CD4-positive, alpha-beta T cell treated with Interleukin-21 for 1 hour (primary cell): ENCODE measurements at regions not wholly inside any gene's neighbourhood (a gene's known extent, or its start where the extent isn't known, plus 50 kb on each side); places are given as distances from the start of the nearest gene placed in this dataset.
"Not testable (repeated sequence)": the region's sequence is repeated elsewhere in the genome, so short reads cannot be mapped to it uniquely, and the experiment has no call there.

Experiments
- DNase-seq: peaks from one replicate; pipeline ENCODE4 v3.0.0-alpha.2; 2020

GRCh38 chr7:32816409-32816948, 75.1 kb downstream of the KBTBD2 start:
- DNase-seq, result not testable (repeated sequence)

DNA sequence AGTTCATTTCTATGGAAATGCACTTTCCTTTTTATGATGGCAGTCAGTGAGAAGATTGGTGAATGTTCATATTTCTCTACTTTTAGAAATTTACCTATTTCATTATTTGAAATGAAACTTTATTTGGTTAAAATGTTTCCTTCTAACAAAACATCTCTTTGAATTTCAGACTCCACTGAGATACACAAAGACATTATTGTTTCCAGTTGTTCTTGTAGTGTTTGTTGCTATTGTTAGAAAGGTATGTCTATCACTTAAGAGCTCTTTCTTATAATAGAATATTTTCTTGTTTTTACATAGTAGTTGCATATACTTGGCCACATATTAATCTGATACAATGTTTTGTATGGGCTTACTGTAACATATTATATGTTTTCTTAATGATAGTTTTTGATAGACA, 76.8 kb downstream of the KBTBD2 start:
- not testable (repeated sequence) for DNase-seq

- DNase-seq, result no peak
Measured at GRCh38 chr7:32809871-32810270, 81.7 kb downstream of the KBTBD2 start.

DNA sequence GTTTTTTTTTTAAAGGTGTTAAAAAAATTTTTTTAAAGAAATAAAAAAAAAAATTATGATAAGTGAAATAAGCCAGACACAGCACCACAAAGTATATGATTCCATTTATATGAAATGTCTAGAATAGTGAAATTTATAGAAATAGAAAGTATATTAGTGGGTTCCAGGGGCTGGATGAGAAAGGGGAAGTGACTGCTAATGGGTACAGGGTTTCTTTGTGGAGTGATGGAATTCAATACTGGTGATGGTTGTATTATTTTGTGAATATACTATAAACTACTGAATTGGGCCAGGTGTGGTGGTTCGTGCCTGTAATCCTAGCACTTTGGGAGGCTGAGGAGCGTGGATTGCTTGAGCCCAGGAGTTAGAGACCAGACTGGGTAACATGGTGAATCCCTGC, 82.2 kb downstream of the KBTBD2 start:
- no peak for DNase-seq

- no peak for DNase-seq
Measured at GRCh38 chr7:32803406-32804141, 88.0 kb downstream of the KBTBD2 start.

- DNase-seq, result no peak
Measured at GRCh38 chr7:32802305-32802910, 89.2 kb downstream of the KBTBD2 start.

DNA sequence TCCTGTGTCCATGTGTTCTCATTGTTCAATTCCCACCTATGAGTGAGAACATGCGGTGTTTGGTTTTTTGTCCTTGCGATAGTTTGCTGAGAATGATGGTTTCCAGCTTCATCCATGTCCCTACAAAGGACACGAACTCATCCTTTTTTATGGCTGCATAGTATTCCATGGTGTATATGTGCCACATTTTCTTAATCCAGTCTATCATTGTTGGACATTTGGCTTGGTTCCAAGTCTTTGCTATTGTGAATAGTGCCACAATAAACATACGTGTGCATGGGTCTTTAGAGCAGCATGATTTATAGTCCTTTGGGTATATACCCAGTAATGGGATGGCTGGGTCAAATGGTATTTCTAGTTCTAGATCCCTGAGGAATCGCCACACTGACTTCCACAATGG, 98.5 kb downstream of the KBTBD2 start:
- not testable (repeated sequence) for DNase-seq

DNA sequence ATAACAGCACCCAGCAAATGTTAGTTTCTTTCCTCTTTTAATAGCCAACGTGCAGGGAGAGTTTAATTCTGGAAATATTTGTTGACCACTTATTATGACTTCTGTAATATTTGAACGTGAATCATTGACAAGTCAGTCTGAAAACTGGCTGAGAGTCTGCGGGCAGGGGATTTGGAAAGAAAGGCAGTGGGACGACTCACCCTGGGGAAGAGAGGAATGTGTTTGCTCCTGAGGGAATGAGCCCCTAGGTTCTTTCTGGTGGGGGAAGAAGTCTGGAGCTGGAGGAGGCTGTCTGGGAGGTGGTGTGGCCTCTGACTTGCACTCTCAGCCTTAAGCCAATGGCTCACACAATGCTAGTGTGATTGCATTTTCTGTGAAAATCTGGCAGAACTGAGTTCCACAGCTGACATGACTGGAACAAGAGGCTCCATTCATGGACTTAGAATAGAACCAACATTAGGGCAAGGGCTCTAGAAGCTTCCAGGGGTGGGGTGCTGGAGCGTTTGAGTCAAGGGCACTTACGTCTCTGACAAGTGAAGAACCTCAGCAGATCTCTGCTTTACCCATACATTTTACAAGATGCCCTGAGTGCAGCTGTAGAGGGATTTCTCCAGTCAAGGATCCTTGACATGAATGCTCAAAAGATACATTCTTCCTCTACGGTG, 100.7 kb downstream of the KBTBD2 start:
- DNase-seq, result not testable (repeated sequence)

DNA sequence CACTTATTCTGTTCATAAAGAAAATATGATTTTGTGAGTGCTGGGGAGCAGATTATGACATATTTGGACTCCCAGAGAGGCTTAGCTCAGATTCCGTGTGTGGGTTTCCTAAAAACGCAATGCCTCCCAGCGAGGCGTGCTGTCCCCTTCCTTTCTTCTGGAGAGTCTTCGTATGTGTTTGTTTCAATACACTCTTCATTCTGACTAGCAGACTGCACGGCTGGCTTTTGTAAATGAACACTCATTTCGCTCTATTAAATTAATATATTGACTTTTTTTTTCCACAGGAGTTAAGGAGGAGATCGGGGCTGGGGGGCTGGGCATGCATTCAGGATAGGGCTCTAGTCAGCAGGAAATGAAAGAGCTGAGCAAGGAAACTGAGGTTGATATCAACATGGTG, 102.3 kb downstream of the KBTBD2 start:
- DNase-seq, result not testable (repeated sequence)

DNA sequence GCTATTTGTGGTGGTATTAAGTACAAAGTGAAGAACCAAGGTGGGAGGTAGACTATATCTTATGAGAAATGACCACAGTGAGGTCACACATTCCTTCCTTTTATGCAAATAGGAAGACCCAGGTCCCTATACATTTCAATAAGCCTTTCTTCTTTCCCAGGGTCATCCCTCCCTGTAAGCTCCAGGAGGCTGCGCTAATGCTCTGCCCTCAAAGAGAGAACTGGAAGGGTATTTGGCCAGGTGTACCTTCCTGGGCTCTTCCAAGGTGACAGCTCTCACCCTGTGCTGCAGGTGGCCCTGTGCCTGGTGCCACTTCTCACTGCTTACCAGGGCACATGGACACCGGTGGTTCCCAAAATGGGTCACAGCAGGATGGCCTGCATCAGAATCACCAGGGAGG, 103.4 kb downstream of the KBTBD2 start:
- not testable (repeated sequence) for DNase-seq

GRCh38 chr7:32785365-32785944, 106.1 kb downstream of the KBTBD2 start:
- not testable (repeated sequence) for DNase-seq

DNA sequence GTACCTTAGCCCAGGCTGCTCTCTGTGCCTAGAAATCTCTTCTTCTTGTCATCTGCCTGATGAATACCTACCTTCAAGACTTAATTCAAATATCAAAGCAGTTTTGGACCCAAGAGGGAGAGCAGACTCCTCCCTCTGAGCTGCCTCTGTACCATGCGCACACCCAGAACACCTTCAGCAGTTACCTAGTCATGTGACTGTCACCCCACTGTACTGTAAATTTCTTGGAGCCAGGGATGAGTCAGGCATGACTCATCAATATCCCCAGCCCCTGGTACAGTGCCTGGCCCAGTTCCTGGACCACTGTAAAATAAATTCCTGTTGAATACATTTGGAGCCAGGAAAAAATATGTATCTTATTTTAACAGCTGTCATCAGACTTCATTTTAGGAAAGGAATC, 111.7 kb downstream of the KBTBD2 start:
- not testable (repeated sequence) for DNase-seq

GRCh38 chr7:32779167-32779566, 112.4 kb downstream of the KBTBD2 start:
- no peak for DNase-seq

- not testable (repeated sequence) for DNase-seq
Measured at GRCh38 chr7:32777041-32777666, 114.4 kb downstream of the KBTBD2 start.

DNA sequence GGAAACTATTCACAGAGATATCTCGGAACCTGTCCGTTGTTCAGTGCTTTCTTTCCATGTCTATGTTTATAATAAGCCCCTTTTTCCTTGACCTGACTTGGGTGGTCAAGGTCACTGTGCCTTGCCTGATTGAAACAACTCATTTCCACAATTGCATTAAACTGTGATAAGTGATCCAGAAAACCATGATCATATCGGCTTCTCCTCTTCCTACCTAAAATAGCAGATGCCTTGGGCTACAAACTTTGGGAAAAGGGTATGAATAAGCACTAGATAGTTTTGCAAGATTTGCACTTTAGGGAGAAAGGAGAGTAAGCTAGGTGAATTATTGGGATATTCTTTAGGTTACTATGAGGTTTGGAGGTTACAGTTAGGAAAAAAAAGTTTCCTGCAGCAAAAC, 115.2 kb downstream of the KBTBD2 start:
- not testable (repeated sequence) for DNase-seq

- not testable (repeated sequence) for DNase-seq
Measured at GRCh38 chr7:32775809-32776208, 115.8 kb downstream of the KBTBD2 start.

DNA sequence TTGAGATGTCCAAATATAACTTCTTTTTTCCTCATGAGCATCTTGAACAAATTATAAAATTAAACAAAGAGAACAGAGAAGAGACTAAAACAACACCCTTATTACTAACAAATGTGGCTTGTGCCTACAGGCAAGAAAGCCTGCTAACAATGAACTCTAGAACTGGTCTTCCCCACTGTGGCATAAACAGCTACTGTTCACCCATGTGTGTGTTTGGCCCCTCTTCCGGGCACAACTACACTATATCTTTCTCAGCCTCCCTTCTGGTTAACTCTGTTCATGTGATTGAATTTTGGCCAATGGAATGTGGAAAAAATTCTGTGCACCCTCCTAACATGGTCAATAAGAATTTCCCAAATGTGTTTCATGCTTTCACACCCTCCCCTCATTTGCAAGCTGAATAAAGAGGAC, 117.0 kb downstream of the KBTBD2 start:
- no peak for DNase-seq

GRCh38 chr7:32768866-32769510, 122.6 kb downstream of the KBTBD2 start:
- DNase-seq, result not testable (repeated sequence)

DNA sequence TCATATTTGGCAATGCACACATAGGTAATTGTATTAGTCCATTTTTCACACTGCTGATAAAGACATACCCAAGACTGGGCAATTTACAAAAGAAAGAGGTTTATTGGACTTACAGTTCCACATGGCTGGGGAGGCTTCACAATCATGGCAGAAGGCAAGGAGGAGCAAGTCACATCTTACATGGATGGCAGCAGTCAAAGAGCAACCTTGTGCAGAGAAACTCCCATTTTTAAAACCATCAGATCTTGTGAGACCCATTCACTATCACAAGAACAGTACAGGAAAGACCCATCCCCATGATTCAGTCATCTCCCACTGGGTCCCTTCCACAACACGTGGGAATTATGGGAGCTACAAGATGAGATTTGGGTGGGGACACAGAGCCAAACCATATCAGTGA, 123.2 kb downstream of the KBTBD2 start:
- not testable (repeated sequence) for DNase-seq

DNA sequence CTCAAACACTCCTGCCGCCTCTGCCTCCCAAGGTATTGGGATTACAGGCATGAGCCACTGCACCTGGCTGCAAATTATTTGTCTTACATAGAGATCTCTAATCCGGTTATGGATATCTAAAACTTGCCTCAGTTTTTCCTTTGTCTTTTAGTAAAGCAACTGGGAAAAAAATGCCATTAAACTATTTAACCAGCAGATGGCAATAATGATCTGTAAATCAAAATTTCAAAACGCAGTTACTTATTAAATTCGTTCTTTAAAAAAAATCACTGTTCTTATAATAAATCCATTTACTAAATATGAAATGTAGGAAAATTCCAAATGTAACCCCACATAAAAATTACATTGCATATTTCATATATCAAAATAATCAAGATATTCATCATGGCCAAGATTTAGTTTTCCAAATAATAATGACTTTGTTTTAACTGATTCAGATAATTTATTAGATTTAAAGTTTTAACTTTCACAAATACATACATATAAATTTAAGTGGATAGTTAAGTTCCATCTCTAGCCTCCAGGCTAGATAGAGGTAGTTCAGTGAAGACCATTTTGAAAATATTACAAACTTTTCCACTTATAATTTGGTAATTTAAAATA, 125.8 kb downstream of the KBTBD2 start:
- peak; percentile 9 for DNase-seq

DNA sequence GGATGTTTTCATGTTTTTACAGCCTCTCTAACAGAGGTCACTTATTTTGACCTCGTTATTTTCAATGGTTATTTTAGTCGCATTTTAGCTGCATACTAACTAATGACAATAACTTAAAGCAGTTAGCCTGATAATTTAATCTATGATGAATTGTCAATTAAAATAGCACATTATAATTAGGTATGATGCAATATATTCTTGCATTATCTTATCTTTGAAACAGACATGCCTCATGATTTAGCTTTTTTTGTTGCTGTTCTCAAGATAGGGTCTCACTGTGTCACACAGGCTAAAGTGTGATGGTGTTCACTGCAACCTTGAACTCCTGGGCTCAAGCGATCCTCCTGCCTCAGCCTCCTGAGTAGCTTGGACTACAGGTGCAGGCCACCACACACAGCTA, 126.4 kb downstream of the KBTBD2 start:
- no peak for DNase-seq

- no peak for DNase-seq
Measured at GRCh38 chr7:32762925-32763293, 128.7 kb downstream of the KBTBD2 start.
